B cell (primary cell): ENCODE measurements at regions not wholly inside any gene's neighbourhood (a gene's known extent, or its start where the extent isn't known, plus 50 kb on each side); places are given as distances from the start of the nearest gene placed in this dataset.

Experiments used
- ATAC-seq: fragments of 200-7000 bp; cut with Tn5 transposase; one replicate; pipeline ENCODE4 v1.10.0; 2021; ENCODE audit warnings: low read depth, mild to moderate bottlenecking, moderate number of reproducible peaks, moderate library complexity
- CTCF ChIA-PET: fragments of 350-600 bp; sonication (Branson Sonifier 250); formaldehyde crosslinking; loops from one replicate; lab custom pipeline; 2021; ENCODE audit warnings: antibody characterized with exemption, inconsistent platforms; lab: Charles Lee
- POLR2A ChIA-PET: fragments of 350-600 bp; sonication (Branson Sonifier 250); formaldehyde crosslinking; loops from one replicate; lab custom pipeline; 2021; ENCODE audit warnings: antibody characterized with exemption; lab: Charles Lee
- DNase-seq: peaks from one replicate; pipeline ENCODE4 v3.0.0; 2013
- H2AFZ ChIP-seq: 2 replicates; pipeline ENCODE4 v1.6.1; 2012; ENCODE audit warnings: mild to moderate bottlenecking, low read depth, low read length; ENCODE audit not compliant: insufficient read depth, poor library complexity, severe bottlenecking
- H3K27ac ChIP-seq, 2 donors: 1 replicate in 1 of 2; 2 replicates in 1 of 2; pipeline ENCODE4 v1.5.1; 2012 to 2013; ENCODE audit warnings: low read length in 2 of 2, mild to moderate bottlenecking in 2 of 2, moderate library complexity in 1 of 2
- H3K27me3 ChIP-seq, 4 experiments: fragments of 200-600 bp in 1 of 4; sonication (generic) in 1 of 4; replicated peaks in 1 of 4; 1 replicate in 2 of 4; 2 replicates in 2 of 4; pipeline versions ENCODE4 v1.6.1 to v1.7.0; 2013 to 2016; ENCODE audit warnings: low read length in 3 of 4, mild to moderate bottlenecking in 2 of 4, mixed read lengths in 1 of 4, moderate library complexity in 1 of 4; ENCODE audit not compliant: insufficient read depth in 4 of 4, control insufficient read depth in 3 of 4; ENCODE audit errors: control extremely low read depth in 1 of 4
- H3K36me3 ChIP-seq, 2 experiments: replicated peaks in 1 of 2; 1 replicate in 1 of 2; 2 replicates in 1 of 2; pipeline versions ENCODE4 v1.6.1 to v1.7.1; 2013; ENCODE audit warnings: low read length in 1 of 2; ENCODE audit not compliant: insufficient read depth in 2 of 2, control insufficient read depth in 1 of 2; ENCODE audit errors: control extremely low read depth in 1 of 2, extremely low read depth in 1 of 2
- H3K4me1 ChIP-seq, 2 donors: fragments of 200-600 bp in 1 of 2; sonication (generic) in 1 of 2; 1 replicate in 1 of 2; 2 replicates in 1 of 2; pipeline versions ENCODE4 v1.5.1 to v1.6.1; 2013 to 2017; ENCODE audit warnings: low read length in 2 of 2; ENCODE audit not compliant: control insufficient read depth in 2 of 2, insufficient read depth in 2 of 2
- H3K4me2 ChIP-seq: replicated peaks from 2 replicates; pipeline ENCODE3; 2012; ENCODE audit warnings: mild to moderate bottlenecking, low read depth, low read length; ENCODE audit not compliant: poor library complexity, severe bottlenecking
- H3K4me3 ChIP-seq, 5 experiments: fragments of 200-600 bp in 1 of 5; sonication (generic) in 1 of 5; 1 replicate in 3 of 5; 2 replicates in 2 of 5; pipeline versions ENCODE4 v1.5.1 to v1.7.0; 2011 to 2016; ENCODE audit warnings: low read length in 4 of 5, mild to moderate bottlenecking in 4 of 5, low read depth in 2 of 5, control low read depth in 1 of 5, moderate library complexity in 1 of 5; ENCODE audit not compliant: insufficient read depth in 1 of 5; ENCODE audit errors: control extremely low read depth in 1 of 5, extremely low read depth in 1 of 5
- H3K79me2 ChIP-seq: fragments of 200-600 bp; sonication (generic); one replicate; pipeline ENCODE4 v1.6.0; 2016; ENCODE audit warnings: low read length; ENCODE audit not compliant: control insufficient read depth, insufficient read depth
- H3K9ac ChIP-seq: fragments of 200-600 bp; sonication (generic); 2 replicates; pipeline ENCODE4 v1.6.1; 2017; ENCODE audit warnings: mild to moderate bottlenecking, low read length, moderate library complexity
- H3K9me3 ChIP-seq, 3 donors: one replicate each; pipeline versions ENCODE4 v1.6.1 to v1.7.1; 2013; ENCODE audit warnings: low read length in 2 of 3; ENCODE audit not compliant: control insufficient read depth in 2 of 3, insufficient read depth in 1 of 3; ENCODE audit errors: control extremely low read depth in 1 of 3
- H4K20me1 ChIP-seq: 2 replicates; pipeline ENCODE4 v1.6.0; 2012; ENCODE audit warnings: mild to moderate bottlenecking, low read length; ENCODE audit not compliant: insufficient read depth, control insufficient read depth, poor library complexity, severe bottlenecking
- H3K27ac Mint-ChIP-seq: one replicate; pipeline ENCODE4 v1.8.0; 2021; ENCODE audit warnings: mixed read lengths
- H3K27me3 Mint-ChIP-seq: one replicate; pipeline ENCODE4 v1.8.0; 2021; ENCODE audit warnings: mixed read lengths
- H3K4me1 Mint-ChIP-seq: one replicate; pipeline ENCODE4 v1.8.0; 2021; ENCODE audit warnings: mixed read lengths
- H3K4me3 Mint-ChIP-seq: one replicate; pipeline ENCODE4 v1.8.0; 2021; ENCODE audit warnings: mixed read lengths
- H3K9me3 Mint-ChIP-seq: one replicate; pipeline ENCODE4 v1.8.0; 2022; ENCODE audit warnings: mixed read lengths; ENCODE audit not compliant: insufficient read depth
- EZH2 ChIP-seq: IDR thresholded peaks from 2 replicates; pipeline ENCODE4 v1.6.1; 2012; ENCODE audit warnings: borderline replicate concordance, low read depth, mild to moderate bottlenecking, moderate library complexity, low read length; ENCODE audit not compliant: insufficient read depth, poor library complexity, severe bottlenecking
- WGBS: methylation state at CpG from one replicate; pipeline ENCODE4 v1.1.5; 2013; ENCODE audit warnings: missing lambda C conversion rate; ENCODE audit not compliant: insufficient coverage; 5-methylcytosine and 5-hydroxymethylcytosine counted together
- intact Hi-C: fragments of 100-400 bp; cut with micrococcal nuclease; formaldehyde crosslinking; loops from one replicate; pipeline ENCODE4 v1.10.0; 2022
- TF ChIP-seq, protein P1 (sequence below): fragments of 200-600 bp; IDR thresholded peaks from one replicate; pipeline ENCODE4 v1.8.0; 2022; ENCODE audit warnings: antibody characterized with exemption, mild to moderate bottlenecking

DNA sequence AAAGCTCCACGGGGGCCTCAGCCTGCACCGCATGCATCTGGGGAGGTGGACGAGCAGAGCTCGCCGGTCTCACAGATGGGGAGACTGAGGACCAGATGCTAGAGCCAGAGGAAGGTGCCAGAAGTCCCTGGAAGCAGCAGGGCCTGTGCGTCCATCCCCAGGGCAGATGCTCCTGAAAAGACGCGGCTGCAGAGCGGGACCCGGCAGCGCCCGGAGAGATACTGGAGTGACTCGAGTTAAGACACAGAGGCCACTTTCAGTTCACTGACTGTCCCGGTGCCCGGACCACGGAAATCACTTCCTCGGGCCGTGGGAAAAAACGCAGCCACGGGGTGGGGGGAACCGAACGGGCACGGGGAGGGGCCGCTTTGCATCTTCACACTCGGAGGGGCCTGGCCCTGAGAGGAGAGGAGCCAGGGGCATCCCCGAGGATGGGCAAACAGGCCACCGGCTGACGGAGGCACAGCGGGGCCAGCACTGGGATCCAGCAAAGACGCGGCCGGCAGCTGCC, 85.4 kb downstream of the FOXL3 start:
- Histone ChIP-seq H2AFZ (no peak overlapping the region), H3K27ac (no peak overlapping the region), H4K20me1 (no peaks in the 10 kb centered on the region), H3K36me3 (no peaks in the 10 kb centered on the region), H3K4me3 (no peak overlapping the region), H3K9ac (no peak overlapping the region), H3K79me2 (no peaks in the 10 kb centered on the region), H3K4me1 (peaks cover 13 to 16% of the 10 kb centered on the region in 2 donors), H3K4me2 (no peak overlapping the region), H3K27me3 (peaks cover 0 to 2% (median 0%) of the 10 kb centered on the region in 4 experiments), H3K9me3 (peaks cover 0 to 16% (median 0%) of the 10 kb centered on the region in 3 donors)
- no peak for DNase-seq
- TF ChIP-seq, protein P1, sequence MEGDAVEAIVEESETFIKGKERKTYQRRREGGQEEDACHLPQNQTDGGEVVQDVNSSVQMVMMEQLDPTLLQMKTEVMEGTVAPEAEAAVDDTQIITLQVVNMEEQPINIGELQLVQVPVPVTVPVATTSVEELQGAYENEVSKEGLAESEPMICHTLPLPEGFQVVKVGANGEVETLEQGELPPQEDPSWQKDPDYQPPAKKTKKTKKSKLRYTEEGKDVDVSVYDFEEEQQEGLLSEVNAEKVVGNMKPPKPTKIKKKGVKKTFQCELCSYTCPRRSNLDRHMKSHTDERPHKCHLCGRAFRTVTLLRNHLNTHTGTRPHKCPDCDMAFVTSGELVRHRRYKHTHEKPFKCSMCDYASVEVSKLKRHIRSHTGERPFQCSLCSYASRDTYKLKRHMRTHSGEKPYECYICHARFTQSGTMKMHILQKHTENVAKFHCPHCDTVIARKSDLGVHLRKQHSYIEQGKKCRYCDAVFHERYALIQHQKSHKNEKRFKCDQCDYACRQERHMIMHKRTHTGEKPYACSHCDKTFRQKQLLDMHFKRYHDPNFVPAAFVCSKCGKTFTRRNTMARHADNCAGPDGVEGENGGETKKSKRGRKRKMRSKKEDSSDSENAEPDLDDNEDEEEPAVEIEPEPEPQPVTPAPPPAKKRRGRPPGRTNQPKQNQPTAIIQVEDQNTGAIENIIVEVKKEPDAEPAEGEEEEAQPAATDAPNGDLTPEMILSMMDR, result no peak
- Mint-ChIP-seq H3K27me3 (peaks cover 3% of the 10 kb centered on the region), H3K4me1 (peaks cover 9% of the 10 kb centered on the region), H3K9me3 (no peaks in the 10 kb centered on the region), H3K4me3 (no peak overlapping the region), H3K27ac (no peak overlapping the region)
- intact Hi-C loops, result no loop called here
- POLR2A ChIA-PET, result no interaction called here
- 89% methylated on average over 32 of the region's 32 CpGs for WGBS
- CTCF ChIA-PET, result no interaction called here
- no peak for ATAC-seq

DNA sequence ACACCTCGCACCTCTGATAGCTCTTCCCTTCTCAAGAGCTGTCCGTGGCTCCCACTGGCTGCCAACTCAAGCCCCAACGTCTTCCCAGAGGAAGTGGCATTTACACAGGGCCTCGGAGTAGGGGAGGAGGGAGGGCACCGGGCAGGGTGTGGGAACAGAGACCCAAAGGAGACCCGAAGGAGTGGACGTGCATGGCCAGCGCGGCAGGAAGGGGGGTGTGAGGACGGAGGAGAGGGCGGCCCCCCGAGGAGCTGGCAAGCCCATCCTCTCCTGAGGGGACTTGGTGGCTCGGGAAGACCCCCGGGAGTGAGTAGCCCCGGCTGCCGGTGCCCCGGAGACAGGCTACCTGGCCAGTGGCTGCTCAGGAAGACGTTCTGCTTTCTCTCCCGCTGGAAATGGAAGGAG, 85.9 kb downstream of the FOXL3 start:
- Histone ChIP-seq H3K9me3 (peaks cover 0 to 16% (median 0%) of the 10 kb centered on the region in 3 donors), H3K4me3 (no peak overlapping the region), H3K36me3 (no peaks in the 10 kb centered on the region), H3K4me2 (no peak overlapping the region), H3K27me3 (peaks cover 0 to 2% (median 0%) of the 10 kb centered on the region in 4 experiments), H3K4me1 (peaks cover 16 to 20% of the 10 kb centered on the region in 2 donors), H3K9ac (no peak overlapping the region), H4K20me1 (no peaks in the 10 kb centered on the region), H3K79me2 (no peaks in the 10 kb centered on the region), H2AFZ (no peak overlapping the region), H3K27ac (no peak overlapping the region)
- Mint-ChIP-seq H3K4me3 (no peak overlapping the region), H3K27me3 (peaks cover 3% of the 10 kb centered on the region), H3K4me1 (peaks cover 12% of the 10 kb centered on the region), H3K27ac (no peak overlapping the region), H3K9me3 (no peaks in the 10 kb centered on the region)
- WGBS, result 23% methylated on average over 16 of the region's 19 CpGs
- DNase-seq (no peak), ATAC-seq (no peak)
- CTCF ChIA-PET, result no interaction called here
- intact Hi-C loops, result no loop called here
- no peak for TF ChIP-seq EZH2
- TF ChIP-seq, protein P1, result no peak
- POLR2A ChIA-PET, result no interaction called here
